COLO668 (cell line): ENCODE measurements at regions not wholly inside any gene's neighbourhood (a gene's known extent, or its start where the extent isn't known, plus 50 kb on each side); places are given as distances from the start of the nearest gene placed in this dataset.
"Not testable (repeated sequence)": the region's sequence is repeated elsewhere in the genome, so short reads cannot be mapped to it uniquely, and the experiment has no call there.

ENCODE experiments used
- DNase-seq: peaks from one replicate; lab custom pipeline; 2025; ENCODE audit not compliant: unreplicated experiment; lab: John Stamatoyannopoulos, UW

DNA sequence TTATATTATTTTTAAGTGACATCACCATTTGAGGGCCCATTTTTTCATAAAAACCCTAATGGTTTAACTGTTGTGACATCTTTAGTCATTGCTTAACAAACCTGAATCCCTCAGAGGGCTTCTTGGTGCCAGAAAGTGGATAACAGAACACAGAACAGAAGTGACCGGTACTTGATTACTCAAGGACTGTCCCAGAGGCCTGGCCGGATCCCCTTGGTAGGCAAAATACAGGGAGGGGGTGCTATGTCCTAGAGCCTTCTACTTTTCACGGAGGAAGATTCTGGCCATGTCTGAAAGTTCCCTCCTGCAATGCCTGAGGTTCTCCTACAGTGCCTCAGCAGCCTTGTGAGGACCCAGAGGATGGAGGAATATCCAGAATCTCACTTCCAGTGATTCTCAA is 94.3 kb upstream of the DCLK2 start:
- no peak for DNase-seq

DNA sequence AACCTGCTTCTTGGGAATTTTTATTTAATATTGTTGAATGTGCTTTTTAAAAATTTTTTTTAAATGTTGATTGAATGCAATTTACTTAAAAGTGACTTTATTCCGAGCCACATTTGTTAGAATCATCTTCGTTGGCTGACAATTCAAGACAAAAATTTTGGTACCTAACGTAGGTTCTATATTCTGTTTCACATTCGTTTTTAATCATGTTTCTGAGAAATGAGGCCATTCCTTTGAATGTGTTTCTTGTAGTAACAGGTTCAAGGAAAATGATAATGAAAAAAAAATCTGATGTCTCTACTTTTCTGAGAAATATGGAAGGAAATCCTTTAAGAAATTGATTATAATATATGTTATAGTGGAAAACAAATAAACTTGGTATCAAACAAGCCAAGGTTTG is 92.3 kb upstream of the DCLK2 start:
- no peak for DNase-seq

DNA sequence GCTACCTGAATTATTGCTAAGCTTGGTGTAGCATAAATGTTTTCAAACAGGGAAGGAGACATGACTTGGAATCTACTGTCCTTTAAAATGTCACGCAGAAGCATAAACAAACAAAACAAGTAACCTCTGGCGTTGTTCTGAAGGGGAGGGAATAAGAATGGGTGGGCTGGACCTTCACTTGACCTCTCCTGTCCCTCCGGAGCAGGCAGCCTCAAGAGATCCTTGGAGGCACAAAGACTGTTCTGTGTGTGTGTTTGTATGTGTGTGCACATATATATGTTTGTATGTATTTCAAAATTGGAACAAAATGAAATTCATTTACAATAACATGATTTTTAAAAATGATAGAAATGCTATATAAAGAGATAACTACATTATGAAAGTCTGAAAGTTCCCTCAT is 91.3 kb upstream of the DCLK2 start:
- no peak for DNase-seq

DNA sequence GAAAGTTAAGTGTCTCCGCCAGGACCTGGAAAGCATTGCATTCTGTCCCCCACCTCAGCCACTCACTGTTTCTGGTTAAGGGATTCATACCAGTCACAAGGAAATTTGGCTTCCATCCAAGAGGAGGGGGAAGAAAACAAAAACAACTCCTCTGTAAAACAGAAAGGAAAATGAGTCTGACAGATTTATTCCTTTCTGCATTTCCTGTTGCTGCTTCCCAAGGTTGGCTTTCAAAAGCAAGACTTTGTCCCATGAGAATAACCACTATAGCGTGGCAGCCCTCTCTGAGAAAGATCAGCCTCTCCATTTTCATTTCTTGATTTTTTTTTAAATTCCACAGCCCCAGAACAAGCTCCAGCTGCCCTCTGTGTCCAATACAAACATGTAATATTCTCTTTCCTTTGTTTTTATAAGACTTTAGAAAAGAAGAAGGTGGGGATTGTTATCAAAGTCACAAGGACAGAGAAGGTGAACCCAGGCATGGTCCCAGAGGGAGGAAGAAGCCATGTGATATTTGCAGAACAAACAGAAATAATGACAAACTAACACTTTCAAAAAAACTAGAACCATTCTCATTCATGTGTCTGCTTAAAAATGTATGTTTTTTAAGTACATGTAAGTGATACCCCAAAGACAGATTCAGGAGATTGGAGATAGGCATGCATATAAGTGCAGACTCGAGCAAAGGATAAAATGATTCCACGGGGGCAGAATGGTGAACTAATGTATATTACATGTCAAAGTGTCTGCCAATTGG is 90.7 kb upstream of the DCLK2 start:
- DNase-seq, result no peak

DNA sequence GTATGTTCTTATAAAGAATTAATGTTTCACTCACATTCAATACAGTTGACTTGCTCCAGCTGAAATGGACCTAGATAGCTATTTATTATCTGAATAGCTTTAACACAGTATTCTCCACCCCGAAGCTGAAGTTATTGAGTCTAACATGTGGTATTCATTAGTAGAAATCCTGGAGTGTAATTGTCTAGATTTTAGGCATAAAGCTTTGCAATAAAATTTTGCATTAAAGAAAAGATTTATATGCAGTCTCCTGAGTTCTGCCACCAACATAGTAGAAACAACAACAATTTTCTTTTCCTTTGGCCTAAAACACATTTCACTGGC is 90.2 kb upstream of the DCLK2 start:
- DNase-seq, result no peak

DNA sequence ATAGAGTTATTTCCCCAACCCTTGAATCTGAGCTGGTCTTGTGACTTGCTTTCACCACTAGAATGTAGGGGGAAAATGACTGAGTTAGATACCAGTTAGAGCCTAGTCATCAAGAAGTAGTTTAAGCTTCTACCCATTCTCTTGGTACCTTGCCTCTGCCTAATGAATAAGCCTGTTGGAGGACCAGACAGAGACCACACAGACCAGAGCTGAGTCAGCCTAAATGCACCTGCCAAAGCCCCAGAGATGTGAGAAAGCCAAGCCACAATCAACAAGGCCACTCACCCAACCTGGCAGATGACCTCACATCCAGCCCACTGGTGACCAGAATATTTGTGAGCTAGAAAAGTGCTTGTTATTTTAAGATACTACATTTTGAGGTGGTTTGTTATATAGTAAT is 85.2 kb upstream of the DCLK2 start:
- DNase-seq, result no peak

DNA sequence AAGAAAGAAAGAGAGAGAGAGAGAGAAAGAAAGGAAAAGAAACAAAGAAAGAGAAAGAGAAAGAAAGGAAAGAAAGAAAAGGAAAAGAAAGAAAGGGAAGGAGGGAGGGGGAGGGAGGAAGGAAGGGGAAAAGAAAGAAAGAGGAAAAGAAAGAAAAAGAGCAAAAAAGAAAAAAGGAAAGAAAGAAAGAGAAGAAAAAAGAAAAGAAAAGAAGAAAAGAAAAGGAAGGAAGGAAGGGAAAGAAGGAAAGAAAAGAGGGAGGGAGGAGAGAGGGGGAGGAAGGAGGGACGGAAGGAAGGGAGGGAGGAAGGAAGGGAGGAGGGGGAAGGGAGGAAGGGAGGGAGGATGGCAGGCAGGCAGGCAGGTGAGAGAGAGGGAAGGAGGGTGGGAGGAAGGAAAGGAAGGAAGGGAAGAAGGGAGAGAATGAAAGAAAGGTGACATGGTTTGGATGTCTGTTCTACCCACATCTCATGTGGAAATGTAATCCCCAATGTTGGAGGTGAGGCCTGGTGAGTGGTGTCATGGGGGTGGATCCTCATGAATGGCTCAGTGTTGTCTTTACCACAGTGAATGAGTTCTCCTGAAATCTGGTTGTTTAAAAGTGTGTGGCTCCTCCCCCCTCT is 83.0 kb upstream of the DCLK2 start:
- DNase-seq, result no peak

DNA sequence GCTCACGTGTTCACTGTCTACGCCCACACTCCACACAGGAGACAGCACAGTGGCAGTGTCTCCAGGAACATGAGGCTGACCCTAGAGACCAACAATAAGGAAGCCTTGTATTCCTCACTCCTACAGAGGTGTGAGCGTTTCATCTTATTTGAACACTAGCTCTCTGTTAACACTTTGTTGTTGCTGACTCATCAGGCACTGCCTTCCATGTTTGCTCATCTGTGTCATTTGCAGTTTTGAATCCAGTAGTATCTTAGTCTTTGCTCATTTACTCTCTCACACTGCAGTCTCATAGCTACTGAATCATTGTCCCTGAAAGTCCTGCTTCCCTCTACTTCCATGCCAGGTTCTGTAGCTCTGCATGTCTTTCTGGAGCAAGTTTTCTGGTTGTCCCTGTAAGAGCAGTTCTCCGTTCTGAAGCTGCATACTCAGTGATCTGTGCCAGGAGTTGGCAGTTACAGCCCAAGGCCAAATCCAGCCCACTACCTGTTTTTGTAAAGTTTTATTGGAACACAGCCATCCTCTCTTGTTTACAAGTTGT is 80.3 kb upstream of the DCLK2 start:
- peak; percentile 8 for DNase-seq

DNA sequence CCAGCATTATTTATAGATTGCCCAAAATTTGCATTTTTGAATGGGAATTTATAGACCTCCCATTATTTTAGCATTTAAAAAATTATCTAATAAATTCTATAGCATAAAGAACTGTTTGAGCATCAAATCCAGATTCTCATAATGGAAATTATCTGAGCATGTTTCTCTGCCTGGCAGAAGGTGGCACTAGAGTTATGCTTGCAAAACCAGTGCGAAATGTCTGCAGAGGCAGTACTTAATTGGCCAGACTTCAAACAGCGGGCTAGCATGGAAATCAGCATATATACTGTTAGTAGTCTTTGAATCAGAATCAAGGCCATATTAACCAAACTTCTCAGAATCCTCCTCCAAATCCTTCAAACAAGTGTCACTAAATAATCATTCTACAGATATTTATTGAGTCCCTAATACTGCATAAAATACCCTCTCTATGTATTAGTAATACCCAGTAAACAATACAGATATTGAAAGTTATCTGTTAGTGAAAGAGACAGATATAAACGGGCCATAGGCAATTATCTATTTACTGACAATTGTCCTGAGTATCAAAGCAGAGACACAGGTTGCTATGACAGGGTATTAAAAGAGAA is 78.7 kb upstream of the DCLK2 start:
- DNase-seq, result peak; percentile 27

DNA sequence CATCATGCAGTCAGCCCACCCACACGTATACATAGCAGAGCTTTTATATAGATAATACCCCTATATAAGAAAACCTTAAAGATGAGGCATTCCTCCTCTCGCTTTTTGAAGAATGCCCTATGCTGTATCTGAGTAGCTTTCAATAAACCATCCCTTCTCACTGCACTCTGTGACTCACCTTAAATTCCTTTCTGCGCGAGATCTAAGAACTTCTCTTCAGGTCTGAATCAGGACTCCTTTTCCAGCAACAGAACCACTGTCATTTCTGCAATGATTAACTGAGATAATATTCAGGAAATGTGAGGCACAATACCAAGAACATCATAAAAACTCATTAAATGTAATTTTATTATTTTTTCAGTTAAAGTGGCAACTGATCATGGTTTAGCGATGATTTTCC is 76.4 kb upstream of the DCLK2 start:
- DNase-seq, result no peak

DNA sequence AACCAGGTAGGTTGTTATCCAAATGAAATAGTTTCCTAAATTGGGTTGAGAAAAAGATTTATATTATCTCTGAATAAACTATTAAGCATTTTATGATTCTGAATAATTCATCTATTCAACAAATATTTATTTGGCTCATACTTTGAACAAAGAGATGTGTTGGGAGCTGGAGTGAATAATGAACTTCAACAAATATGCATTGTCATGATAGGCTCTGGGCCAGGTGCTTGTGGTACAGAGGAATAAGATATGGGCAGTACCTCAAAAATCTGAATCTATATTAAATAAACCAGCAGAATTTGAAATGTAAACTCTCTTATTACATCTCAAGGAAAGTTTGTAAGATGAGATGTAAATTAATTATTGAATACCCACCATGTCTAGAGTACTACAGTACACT is 75.7 kb upstream of the DCLK2 start:
- no peak for DNase-seq

DNA sequence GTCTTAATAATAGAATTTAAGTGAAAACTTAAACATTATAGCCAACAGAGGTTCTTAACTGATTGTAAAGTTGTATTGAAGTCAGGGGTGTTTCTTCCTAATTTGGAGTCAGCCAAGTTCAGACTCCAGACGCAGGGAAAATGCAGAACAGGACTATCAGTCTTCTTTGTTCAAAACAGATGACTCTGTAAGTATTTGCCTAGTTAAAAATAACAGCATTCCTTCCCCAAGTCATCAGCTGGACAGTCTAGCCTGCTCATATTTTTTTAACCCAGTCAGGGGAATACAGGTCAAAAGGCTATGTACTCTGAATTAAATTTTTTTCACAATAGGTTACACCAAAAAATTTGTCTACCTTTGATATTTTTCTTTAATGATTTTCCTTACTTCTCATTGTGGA is 73.8 kb upstream of the DCLK2 start:
- DNase-seq, result no peak

DNA sequence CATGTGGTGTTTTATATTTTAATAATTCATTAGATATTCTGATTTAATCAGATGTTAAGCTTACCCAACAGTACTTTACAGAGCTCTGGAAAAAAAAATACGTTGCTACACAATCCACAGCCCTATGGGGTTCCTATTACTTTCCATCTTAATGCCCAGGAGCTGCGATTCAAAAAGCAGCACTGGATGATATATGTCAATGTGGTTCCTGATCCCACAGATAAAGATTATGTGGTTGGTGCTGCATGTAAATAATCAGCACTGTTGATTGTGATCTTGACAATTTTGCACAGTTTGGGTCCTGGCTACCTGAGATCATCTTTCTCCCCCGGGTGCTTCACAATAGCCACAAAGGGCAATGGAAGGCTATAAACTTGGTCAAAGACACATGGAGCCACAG is 72.7 kb upstream of the DCLK2 start:
- DNase-seq, result no peak

DNA sequence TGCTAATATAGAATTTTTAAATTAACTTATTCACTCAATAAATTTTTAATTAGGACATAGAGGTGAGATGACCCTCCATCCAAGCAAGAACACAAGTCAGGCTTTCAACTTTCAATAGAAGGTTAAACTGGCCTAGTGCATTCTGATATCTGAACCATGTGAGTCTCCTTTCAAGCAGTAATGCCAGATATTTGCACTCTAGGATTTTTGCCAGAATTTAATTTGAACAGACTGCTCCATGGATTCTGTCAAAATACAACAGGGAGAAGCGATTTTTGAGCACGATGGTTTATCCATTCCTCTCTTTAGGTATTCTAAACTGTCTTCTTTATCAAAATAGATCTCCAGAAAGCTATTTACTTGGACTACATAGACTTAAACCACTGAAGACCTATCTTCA is 72.0 kb upstream of the DCLK2 start:
- DNase-seq, result no peak

DNA sequence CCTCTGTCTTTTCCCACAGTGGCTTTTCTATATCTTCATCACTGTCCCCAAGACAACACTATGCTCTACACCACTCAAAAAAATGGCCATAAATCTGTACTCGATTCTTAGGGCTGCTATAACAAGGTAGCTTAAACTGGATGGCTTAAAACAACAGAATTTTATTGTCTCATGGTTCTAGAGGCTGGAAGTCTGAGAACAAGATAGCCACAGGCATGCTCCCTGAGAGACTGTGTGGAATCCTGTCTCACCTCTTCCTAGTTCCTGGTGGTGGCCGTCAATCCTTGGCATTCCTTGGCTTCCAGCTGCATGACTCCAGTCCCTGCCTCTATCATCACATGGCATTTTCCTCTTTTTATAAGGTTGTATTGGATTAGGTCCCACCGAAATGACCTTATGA is 70.7 kb upstream of the DCLK2 start:
- DNase-seq, result no peak

DNA sequence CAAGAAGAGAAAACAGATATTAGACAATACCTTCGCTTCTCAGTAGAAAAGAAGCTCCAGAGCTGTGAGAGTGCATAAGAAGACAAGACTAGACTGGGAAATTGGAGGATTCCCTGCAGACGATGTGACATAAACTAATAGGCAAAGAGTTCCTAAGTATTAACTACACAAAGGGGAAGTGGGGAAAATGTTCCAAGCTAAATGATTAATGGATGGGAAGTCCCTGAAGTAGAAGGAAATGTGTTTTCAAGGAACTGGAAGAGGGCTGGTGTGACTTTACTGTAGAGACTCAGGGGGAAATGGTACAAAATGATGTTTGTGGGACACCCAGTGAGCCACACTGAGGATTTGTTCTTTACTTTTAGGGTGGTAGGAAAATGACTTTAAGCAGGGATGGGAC is 69.7 kb upstream of the DCLK2 start:
- no peak for DNase-seq

DNA sequence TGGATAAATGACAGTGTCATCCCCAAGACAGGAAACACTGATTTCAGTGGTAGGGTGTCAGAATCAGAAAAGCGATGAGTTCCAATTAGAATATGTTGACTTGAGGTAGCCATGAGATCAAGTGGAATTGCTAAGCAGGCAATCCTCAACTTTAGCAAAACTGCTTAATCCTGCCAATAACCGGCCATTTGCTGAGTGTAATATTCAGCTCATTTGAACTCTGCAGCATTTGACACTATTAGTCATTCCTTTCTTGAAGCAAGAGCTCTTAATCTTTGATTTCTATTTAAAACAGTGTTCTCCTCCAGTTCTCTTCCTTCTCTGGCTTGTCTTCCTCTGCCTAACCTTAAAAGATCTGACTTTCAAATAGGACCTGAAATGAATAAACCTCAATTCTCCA is 68.7 kb upstream of the DCLK2 start:
- no peak for DNase-seq

DNA sequence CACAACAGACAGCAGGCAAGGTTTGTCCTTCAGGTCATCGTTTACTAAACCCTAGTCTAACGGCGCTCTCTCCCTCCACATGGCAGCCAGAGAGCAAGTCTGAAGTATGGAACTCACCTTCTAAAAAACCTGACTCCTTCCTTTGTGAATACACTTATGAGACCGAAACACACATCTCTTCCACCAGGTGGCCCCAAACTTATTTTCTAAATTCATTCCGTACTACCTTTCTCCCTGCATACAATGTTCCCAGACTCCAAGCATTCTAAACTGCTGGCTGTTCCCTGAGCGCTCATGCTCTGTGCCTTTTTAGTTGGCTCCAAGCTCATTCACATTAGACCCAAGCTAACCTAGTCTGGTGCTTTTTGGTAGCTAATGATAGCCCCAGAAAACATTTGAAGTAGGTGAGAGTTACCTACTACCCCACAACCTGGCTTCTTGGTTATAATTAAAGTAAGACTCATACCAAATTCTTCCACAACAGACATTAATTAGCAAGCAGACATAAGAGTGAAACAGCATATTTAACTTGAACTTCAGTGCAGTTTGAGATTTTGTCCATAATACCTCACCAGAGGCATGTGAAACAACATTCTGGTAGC is 67.6 kb upstream of the DCLK2 start:
- peak; percentile 37 for DNase-seq

DNA sequence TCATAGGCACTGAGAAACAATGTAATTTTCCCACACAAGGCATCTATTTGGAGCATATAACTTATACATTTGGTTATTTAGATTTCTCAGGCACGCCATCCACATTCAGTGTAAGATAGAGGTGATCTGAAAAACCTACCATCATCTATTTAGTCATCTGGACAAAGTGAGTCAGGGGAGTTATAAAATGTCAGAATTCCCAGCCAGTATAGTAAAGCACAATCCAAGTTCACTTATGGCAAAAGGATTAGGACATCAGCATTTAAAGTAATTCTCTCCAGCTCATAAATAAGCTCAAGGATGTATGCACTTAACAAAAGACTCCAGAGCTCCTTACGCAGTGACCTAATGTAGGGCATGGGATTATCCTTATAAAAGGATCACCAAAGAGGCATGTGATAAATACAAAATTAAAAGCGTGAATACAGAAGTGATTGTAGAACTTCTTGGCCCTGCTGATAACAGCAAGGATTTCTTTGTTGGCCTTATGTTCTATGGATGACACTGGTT is 65.3 kb upstream of the DCLK2 start:
- DNase-seq, result no peak

DNA sequence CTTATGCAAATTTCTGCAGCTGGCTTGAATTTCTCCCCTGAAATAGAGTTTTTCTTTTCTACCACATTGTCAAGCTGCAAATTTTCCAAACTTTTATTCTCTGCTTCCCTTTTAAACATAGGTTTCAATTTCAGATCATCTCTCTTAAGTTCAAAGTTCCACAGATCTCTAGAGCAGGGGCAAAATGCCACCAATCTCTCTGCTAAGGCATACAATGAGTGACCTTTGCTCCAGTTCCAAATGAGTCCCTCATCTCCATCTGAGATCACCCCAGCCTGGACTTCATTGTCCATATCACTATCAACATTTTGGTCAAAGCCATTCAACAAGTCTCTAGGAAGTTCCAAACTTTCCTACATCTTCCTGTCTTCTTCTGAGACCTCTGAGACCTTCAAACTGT is 62.3 kb upstream of the DCLK2 start:
- DNase-seq, result not testable (repeated sequence)

DNA sequence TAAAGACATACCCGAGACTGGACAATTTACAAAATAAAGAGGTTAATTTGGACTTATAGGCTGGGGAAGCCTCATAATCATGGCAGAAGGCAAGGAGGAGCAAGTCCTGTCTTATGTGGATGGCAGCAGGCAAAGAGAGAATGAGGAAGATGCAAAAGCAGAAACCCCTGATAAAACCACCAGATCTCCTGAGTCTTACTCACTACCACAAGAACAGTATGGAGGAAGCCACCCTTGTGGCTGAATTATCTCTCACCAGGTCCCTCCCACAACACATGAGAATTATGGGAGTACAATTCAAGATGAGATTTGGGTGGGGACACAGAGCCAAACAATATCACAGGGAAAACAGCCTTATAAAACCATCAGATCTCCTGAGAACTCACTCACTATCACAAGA is 61.6 kb upstream of the DCLK2 start:
- not testable (repeated sequence) for DNase-seq

DNA sequence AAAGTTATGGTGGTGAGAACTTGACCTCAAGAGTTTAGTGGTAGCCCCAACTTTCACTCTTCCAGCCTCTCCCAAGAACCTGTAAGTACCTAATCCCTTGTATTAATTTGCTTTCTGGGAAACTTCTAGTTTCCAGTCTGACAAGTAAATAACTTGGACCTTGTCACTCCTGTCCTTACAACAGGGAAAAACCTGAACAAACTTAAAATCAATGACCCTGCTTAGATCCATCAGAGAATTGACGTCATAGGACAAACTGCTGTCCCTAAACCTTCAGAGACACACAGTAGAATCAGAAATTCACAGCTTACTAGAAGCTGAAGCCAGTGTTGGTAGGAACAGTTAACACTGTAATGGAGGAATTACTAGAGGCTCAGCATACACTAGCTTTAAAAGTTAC is 60.0 kb upstream of the DCLK2 start:
- no peak for DNase-seq
